OCI-LY3 (cell line): ENCODE measurements at regions not wholly inside any gene's neighbourhood (a gene's known extent, or its start where the extent isn't known, plus 50 kb on each side); places are given as distances from the start of the nearest gene placed in this dataset.

Experiments used
- EZH2phosphoT487 ChIP-seq: fragments of 200-600 bp; shearing (Covaris generic); IDR thresholded peaks from 2 replicates; pipeline ENCODE4 v1.6.1; 2018; ENCODE audit warnings: antibody characterized with exemption, mixed run types, low read depth
- TF ChIP-seq, protein P1 (sequence below): fragments of 200-600, 300-600 bp; sonication (generic); IDR thresholded peaks from 2 replicates; pipeline ENCODE4 v1.5.1; 2014; ENCODE audit warnings: antibody characterized with exemption, low read length, low read depth

- TF ChIP-seq, protein P1, sequence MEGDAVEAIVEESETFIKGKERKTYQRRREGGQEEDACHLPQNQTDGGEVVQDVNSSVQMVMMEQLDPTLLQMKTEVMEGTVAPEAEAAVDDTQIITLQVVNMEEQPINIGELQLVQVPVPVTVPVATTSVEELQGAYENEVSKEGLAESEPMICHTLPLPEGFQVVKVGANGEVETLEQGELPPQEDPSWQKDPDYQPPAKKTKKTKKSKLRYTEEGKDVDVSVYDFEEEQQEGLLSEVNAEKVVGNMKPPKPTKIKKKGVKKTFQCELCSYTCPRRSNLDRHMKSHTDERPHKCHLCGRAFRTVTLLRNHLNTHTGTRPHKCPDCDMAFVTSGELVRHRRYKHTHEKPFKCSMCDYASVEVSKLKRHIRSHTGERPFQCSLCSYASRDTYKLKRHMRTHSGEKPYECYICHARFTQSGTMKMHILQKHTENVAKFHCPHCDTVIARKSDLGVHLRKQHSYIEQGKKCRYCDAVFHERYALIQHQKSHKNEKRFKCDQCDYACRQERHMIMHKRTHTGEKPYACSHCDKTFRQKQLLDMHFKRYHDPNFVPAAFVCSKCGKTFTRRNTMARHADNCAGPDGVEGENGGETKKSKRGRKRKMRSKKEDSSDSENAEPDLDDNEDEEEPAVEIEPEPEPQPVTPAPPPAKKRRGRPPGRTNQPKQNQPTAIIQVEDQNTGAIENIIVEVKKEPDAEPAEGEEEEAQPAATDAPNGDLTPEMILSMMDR: no peak
- no peak for TF ChIP-seq EZH2phosphoT487
These were observed 451.3 kb downstream of the SHQ1 start for GRCh38 chr3:72396899-72397298.
